ENCODE measurements at regions not wholly inside any gene's neighbourhood (a gene's known extent, or its start where the extent isn't known, plus 50 kb on each side); places are given as distances from the start of the nearest gene placed in this dataset.

- TF ChIP-seq CHD1 (IDR thresholded peaks at IDR 0.05; ENCODE audit: low read depth, low read length): no peak
Observed at GRCh38 chr2:105541189-105542050, 142.6 kb upstream of the FHL2 start (continued).

- Histone ChIP-seq H3K23ac (ENCODE audit: low read depth, low read length) (no peak overlapping the region), H3K4me3 (ENCODE audit: insufficient read depth, low read depth, low read length) (no peak overlapping the region), H3K14ac (replicated peaks; ENCODE audit: low read depth, low read length) (no peak overlapping the region), H3K9me3 (ENCODE audit: control insufficient read depth, insufficient read depth, low read length) (no peaks in the 10 kb centered on the region), H3K56ac (ENCODE audit: extremely low read depth, insufficient read depth, low read length) (no peak overlapping the region), H3K4ac (ENCODE audit: low read depth, low read length) (no peak overlapping the region), H3K4me2 (ENCODE audit: low read depth, low read length) (no peak overlapping the region), H4K8ac (ENCODE audit: low read depth in 2 of 2, low read length in 2 of 2) (no peak overlapping the region), H3K79me1 (ENCODE audit: low read depth in 1 of 2, low read length in 2 of 2) (no peaks in the 10 kb centered on the region), H2BK5ac (ENCODE audit: low read depth, low read length, poor library complexity, severe bottlenecking) (no peak overlapping the region), H2AK9ac (replicated peaks; ENCODE audit: low read depth, low read length, poor library complexity) (no peak overlapping the region), H3K4me1 (ENCODE audit: control insufficient read depth, insufficient read depth, low read length) (no peaks in the 10 kb centered on the region), H3K27me3 (ENCODE audit: control insufficient read depth, insufficient read depth, low read length) (peaks cover 53% of the 10 kb centered on the region), H2BK20ac (ENCODE audit: low read depth, low read length) (no peak overlapping the region), H2AK5ac (ENCODE audit: low read depth, low read length) (no peak overlapping the region), H3K9me1 (ENCODE audit: insufficient read depth, low read length) (no peaks in the 10 kb centered on the region; the same call in 1 of the 2 replicates), H4K5ac (ENCODE audit: low read depth, low read length) (no peak overlapping the region), H3K9ac (ENCODE audit: low read depth, low read length) (no peak overlapping the region), H2BK120ac (ENCODE audit: low read depth, low read length) (no peak overlapping the region), H3K18ac (ENCODE audit: low read depth, low read length) (no peak overlapping the region), H2BK15ac (ENCODE audit: low read depth, low read length) (no peak overlapping the region), H2AFZ (replicated peaks; ENCODE audit: low read length, poor library complexity) (no peak overlapping the region), H3K27ac (ENCODE audit: insufficient read depth, low read length) (no peak overlapping the region), H3K36me3 (ENCODE audit: control insufficient read depth, insufficient read depth, low read length) (no peaks in the 10 kb centered on the region), H4K91ac (ENCODE audit: insufficient read depth, low read depth, low read length) (no peak overlapping the region), H4K20me1 (ENCODE audit: insufficient read depth, low read length) (no peaks in the 10 kb centered on the region)
- no TSS peak for BruUV-seq (replicated peaks)
- ChIA-PET POLR2A (ENCODE audit: unreplicated experiment) (interaction anchor here (0.7 kb wide), 1 partner anchor 299 kb away, joined by 3 read pairs; no protein-coding TSS in a partner anchor), CTCF (interaction anchor here (0.6 kb wide), 1 partner anchor 493 kb away, joined by 3 read pairs; no protein-coding TSS in a partner anchor)
- DNase-seq (no peak), ATAC-seq (ENCODE audit: low read depth) (no peak)
- in situ Hi-C loops (cut with MboI; ENCODE audit: low sequenced_read_pairs) (no loop called here), dilution Hi-C loops (cut with HindIII; ENCODE audit: low sequenced_read_pairs, unreplicated experiment) (no loop called here), intact Hi-C loops (cut with micrococcal nuclease) (no loop called here)
- TF ChIP-seq, protein P1, sequence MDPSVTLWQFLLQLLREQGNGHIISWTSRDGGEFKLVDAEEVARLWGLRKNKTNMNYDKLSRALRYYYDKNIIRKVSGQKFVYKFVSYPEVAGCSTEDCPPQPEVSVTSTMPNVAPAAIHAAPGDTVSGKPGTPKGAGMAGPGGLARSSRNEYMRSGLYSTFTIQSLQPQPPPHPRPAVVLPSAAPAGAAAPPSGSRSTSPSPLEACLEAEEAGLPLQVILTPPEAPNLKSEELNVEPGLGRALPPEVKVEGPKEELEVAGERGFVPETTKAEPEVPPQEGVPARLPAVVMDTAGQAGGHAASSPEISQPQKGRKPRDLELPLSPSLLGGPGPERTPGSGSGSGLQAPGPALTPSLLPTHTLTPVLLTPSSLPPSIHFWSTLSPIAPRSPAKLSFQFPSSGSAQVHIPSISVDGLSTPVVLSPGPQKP (IDR thresholded peaks at IDR 0.05; ENCODE audit: borderline replicate concordance, low read depth, low read length): no peak
- TF ChIP-seq CEBPB (IDR thresholded peaks at IDR 0.05; ENCODE audit: low read depth, low read length) (no peak), RAD21 (IDR thresholded peaks at IDR 0.05; ENCODE audit: low read length) (no peak), FOS (IDR thresholded peaks at IDR 0.05; ENCODE audit: low read depth, low read length) (no peak), NFE2L2 (IDR thresholded peaks at IDR 0.05; ENCODE audit: low read depth, low read length) (no peak), SMC3 (IDR thresholded peaks at IDR 0.05; ENCODE audit: low read depth, low read length) (no peak), POLR2A (IDR thresholded peaks at IDR 0.05; ENCODE audit: low read depth, low read length) (no peak), RFX5 (IDR thresholded peaks at IDR 0.05; ENCODE audit: low read depth, low read length) (no peak), USF2 (IDR thresholded peaks at IDR 0.05; ENCODE audit: low read depth, low read length) (no peak), CHD1 (IDR thresholded peaks at IDR 0.05; ENCODE audit: low read depth, low read length) (no peak)
- WGBS, 2 experiments (ENCODE audit: extremely low coverage in 2 of 2, insufficient read length in 1 of 2): no CpG with 5 or more reads among the region's 2 CpGs
Observed at GRCh38 chr2:105540642-105541041, 141.8 kb upstream of the FHL2 start.
